Kidney glomerular epithelial cell (primary cell): ENCODE measurements at regions not wholly inside any gene's neighbourhood (a gene's known extent, or its start where the extent isn't known, plus 50 kb on each side); places are given as distances from the start of the nearest gene placed in this dataset.

ENCODE experiments used
- DNase-seq: peaks from one replicate; lab custom pipeline; 2025; lab: John Stamatoyannopoulos, UW

GRCh38 chrX:11952176-11952720 lies 186.0 kb upstream of the FRMPD4 start:
- no peak for DNase-seq

GRCh38 chrX:11953615-11954014 lies 184.7 kb upstream of the FRMPD4 start:
- DNase-seq, result peak; percentile 84

GRCh38 chrX:11954176-11954575 lies 184.1 kb upstream of the FRMPD4 start:
- no peak for DNase-seq

GRCh38 chrX:11960031-11960430 lies 178.2 kb upstream of the FRMPD4 start:
- DNase-seq, result no peak

- DNase-seq, result peak; percentile 34
These were observed 172.8 kb upstream of the FRMPD4 start for GRCh38 chrX:11965436-11965835.

DNA sequence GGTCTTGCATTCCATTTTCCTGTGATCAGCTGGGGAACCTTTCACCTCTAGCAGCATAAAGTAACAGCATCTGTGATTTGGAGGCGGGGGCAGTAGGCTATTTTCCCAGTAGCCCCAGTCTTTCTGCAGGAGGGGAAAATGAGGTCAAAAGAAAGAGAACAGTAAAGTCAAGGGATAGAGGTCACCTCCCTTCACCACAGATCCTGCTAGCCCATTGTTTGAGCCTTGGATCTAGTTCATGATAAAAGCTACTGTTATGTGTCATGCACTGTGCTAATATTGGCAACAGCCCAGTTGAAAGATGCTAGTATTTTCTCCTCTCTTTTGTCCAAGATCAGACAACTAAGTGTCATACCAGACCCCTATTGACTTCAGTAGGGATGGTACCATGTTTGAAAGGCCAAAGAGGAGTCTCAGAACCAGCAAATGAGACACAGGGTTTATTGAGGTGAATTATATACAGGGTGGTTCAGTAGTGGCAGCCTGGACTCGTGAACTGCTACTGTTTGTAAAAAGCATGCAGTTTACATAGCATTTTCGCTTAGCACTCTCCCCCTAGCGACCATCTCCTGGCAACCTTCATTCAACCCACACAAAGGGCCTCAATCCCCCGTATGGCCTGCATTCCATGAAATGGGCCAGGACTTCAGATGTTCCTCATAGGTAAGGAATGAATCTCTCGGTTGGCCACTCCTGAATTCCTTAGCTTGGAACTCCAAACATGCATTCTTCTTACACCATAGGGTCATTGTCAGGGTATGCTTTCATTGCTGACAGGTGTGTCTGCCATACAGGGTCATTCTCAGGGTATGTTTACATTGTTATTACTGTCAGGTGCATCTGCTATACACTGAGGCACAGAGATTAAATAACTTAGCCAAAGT lies 170.0 kb upstream of the FRMPD4 start:
- DNase-seq, result peak; percentile 9

DNA sequence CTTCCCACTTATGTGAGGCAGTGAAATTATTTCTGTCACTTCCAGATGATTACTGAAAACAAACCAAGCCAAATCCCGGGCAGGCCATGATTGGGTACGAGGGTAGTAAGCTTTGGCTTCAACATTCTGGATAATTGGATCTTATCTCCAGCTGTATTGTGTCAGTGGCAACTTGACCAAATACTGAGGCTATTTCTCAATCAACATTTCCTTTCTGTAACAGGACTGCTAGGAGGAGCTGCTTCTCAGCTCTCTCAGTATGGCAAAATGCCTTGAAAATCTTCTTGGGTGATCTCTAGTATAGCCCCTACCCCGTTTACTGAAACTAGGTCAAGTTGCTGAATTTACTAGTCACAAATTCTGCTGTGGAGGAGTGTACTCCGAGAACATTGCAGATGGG lies 169.3 kb upstream of the FRMPD4 start:
- DNase-seq, result no peak

GRCh38 chrX:11970578-11971359 lies 167.5 kb upstream of the FRMPD4 start:
- no peak for DNase-seq

DNA sequence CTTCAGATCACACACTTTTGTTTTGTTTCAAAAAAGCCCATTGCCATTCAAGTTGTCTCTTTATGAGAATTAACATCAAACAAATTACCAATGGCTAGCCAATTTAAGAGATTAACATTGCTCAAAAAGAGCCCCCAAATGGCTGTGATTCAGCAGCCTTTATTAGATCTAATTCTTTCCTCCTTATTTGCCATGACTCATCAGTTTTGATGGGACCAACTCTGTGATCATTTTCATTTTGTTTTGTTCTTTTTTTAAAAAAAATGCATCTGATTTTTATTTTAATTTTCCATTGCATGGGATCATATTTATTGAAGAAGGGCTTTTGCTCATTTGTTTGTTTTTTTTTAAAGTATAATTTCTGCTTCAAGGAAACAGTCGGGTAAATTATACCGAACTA lies 161.6 kb upstream of the FRMPD4 start:
- DNase-seq, result no peak

- no peak for DNase-seq
These were observed 146.0 kb upstream of the FRMPD4 start for GRCh38 chrX:11992271-11992670.

- DNase-seq, result no peak
These were observed 143.1 kb upstream of the FRMPD4 start for GRCh38 chrX:11995146-11995545.

- DNase-seq, result no peak
These were observed 141.5 kb upstream of the FRMPD4 start for GRCh38 chrX:11996810-11997209.

GRCh38 chrX:11998944-11999343 lies 139.3 kb upstream of the FRMPD4 start:
- no peak for DNase-seq

DNA sequence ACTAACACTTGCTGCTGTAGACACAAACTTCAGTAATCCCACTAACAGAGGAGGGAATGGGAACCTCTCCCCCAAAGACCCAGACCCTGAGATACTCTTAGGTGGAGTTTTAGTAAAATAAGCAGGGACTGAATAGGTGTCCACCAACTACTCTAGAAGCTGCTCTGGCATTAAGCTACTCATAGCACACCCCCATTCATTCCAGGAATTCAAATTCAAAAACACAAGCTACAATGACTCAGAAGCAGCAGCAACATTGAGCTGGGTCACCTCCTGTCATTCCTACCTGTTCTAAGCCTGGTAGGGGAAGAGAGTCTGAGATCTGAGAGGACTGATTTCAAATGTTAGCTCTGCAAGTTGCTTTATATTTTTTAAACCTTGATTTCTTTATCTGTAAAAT lies 135.4 kb upstream of the FRMPD4 start:
- peak; percentile 3 for DNase-seq

- peak; percentile 52 for DNase-seq
These were observed 130.4 kb upstream of the FRMPD4 start for GRCh38 chrX:12007881-12008280.

DNA sequence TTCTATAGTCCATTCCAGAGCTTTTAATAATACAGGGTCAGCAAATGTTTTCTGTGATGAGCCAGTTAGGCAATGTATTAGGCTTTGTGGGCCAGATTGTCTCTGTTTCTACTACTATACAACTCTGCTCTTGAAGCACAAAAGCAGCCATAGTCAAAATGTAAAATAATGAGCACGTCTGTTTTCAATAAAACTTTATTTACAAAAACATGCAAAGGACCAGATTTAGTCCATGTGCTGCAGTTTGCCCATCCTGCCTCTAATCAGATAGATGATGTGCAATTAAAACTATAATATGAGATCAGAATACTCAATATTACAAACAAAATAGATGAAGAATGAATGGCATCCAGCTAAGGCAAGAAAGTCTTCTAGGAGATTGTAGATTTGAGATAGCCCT lies 127.8 kb upstream of the FRMPD4 start:
- no peak for DNase-seq

GRCh38 chrX:12011075-12011474 lies 127.2 kb upstream of the FRMPD4 start:
- DNase-seq, result peak; percentile 1

GRCh38 chrX:12013211-12013618 lies 125.1 kb upstream of the FRMPD4 start:
- DNase-seq, result peak; percentile 75

DNA sequence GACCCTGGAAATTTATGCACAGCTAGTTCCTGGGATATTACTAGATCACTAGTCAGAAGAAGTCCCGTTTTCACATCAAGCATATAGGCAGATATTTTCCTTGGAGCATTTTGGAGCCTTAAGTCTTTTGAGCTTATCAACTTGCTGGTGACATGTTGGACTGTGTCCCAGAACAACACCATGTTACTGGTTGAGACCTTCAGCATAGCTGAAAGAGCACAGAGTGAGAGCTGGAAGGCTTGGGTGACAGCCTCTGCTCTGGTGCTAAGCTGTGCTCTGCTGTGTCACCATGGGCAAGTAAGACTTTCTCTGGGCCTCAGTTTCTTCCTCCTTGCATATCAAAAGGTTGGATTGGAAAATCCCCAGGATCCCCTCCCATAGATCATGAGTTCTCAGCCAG lies 116.6 kb upstream of the FRMPD4 start:
- DNase-seq, result no peak

GRCh38 chrX:12026481-12026880 lies 111.8 kb upstream of the FRMPD4 start:
- no peak for DNase-seq

- DNase-seq, result no peak
These were observed 106.2 kb upstream of the FRMPD4 start for GRCh38 chrX:12032082-12032481.

DNA sequence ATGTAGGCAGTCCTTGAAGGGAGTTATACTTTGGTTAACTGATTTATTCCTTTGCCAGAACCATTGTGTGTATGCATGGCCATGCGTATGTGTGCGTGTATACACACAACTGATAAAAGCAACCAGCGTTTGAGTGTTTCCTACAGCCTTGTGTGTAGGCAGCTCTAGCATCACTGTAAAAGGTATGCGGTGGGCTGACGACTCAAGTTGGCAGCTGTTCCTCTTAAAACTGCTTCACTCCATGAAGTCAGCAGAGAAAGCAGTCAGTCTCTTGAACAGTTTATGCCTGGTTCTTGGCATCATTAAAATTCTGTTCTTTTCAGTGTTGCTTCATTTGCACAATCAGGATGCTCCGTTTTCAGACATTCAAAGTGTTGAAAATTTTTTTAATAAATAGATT lies 103.5 kb upstream of the FRMPD4 start:
- DNase-seq, result no peak

DNA sequence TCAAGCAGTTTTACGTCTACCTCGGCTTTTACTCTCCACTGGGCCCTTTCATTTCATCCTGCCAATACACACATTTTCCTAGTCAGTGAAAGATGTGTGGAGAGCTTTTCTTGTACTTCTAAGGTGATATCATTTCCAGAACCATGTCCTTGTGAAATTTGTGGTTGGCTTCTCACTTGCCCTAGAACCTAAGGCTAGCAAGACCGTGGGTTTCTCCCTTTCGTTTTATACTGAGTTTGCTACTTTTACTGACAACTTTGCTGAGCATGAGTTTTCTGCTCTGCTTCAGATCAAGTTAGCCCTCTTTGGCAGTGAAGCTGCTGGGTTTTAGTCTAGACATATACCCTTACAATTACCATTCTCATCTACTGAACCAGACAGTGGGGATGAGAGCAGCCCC lies 95.7 kb upstream of the FRMPD4 start:
- DNase-seq, result no peak
